ENCODE measurements at regions not wholly inside any gene's neighbourhood (a gene's known extent, or its start where the extent isn't known, plus 50 kb on each side); places are given as distances from the start of the nearest gene placed in this dataset.

DNA sequence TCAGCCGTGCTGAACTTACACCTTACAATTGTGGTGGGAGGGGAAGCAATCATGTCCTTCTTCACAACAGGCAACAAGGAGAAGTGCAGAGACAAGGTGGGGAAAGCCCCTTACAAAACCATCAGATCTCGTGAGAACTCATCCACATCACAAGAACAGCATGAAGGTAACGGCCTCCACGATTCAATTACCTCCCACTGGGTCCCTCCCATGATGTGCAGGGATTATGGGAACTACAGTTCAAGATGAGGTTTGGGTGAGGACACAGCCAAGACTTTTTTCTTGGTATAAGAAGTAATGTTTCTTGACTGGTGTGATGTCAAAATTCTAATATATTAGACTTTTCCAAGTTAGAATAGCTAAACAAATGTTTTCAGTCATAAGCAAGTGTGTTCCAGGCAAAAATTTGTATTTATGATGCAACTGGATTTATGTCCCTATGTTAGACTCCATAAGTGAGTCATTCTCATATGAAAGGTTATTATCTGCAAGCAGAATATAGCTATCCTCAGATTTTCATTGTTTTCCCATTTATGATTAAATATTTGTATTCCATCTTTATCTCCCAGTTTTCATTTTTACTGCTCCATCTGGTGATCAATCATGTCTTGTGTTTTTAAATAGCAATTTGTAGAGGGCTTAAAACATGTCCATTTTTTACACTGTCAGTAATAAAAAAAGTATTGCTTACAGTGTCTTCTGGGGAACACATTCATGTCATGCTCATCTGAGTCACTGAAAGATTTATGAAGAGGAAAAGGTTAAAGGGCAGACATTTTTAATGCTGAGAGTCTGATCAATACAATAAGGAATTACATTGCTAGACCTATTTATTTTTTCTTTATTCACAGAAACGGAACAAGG lies 995.2 kb upstream of the CDH2 start:
- no peak for TF ChIP-seq POLR2A (IDR thresholded peaks at IDR 0.05; ENCODE audit: low read length)
- no peak for TF ChIP-seq GATA1 (IDR thresholded peaks at IDR 0.05; ENCODE audit: low read depth, low read length)
- no peak for DNase-seq

DNA sequence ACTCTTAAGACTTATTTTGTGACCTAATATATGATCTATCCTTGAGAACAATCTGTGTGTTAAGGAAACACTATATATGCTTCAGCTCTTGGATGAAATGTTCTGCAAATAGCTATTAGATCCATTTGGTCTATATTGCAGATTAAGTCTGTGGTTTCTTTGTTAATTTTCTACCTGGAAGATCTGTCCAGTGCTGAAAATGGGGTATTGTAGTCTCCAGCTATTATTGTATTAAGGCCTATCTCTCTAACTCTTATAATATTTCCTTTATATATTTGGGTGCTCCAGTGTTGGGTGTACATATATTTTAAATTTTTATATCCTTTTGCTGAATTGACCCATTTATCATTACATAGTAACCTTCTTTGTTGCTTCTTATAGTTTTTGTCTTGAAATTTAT lies 992.7 kb upstream of the CDH2 start:
- no peak for TF ChIP-seq GATA1 (IDR thresholded peaks at IDR 0.05; ENCODE audit: low read depth, low read length)
- no peak for TF ChIP-seq POLR2A (IDR thresholded peaks at IDR 0.05; ENCODE audit: low read length)
- no peak for DNase-seq

DNA sequence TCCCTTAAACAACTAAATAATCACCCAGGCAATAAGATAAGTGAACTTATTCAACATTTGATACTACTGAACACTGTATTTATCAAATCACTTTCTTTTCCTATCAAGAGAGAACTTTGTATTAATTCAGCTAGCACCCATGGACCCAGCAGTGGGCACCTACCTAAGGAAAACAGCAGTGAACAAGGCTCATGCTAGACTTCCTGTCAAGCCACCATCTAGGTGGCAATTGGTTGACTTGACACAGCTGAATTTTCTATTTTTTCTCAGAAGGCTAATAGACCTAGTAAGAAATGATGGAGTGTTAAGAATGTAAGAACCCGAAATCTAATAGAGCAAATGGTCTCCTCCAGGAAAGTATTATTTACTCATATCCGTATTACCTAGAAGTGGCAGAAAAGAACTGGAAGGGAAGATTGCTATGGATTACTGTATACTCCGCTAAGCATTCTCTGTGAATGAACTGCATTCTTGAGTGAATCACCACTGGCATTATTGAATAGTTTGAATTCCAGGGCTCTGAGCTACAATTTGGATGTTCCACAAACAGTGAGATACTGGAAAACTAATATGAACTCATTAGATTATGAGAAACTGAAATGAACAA lies 988.2 kb upstream of the CDH2 start:
- TF ChIP-seq GATA1 (IDR thresholded peaks at IDR 0.05; ENCODE audit: low read depth, low read length): no peak
- no peak for DNase-seq

- no peak for TF ChIP-seq POLR2A (IDR thresholded peaks at IDR 0.05; ENCODE audit: low read length)
- TF ChIP-seq GATA1 (IDR thresholded peaks at IDR 0.05; ENCODE audit: low read depth, low read length): no peak
- DNase-seq: no peak
Measured at GRCh38 chr18:29164020-29164706, 987.2 kb upstream of the CDH2 start.

GRCh38 chr18:29163596-29163995 lies 986.7 kb upstream of the CDH2 start:
- TF ChIP-seq POLR2A (IDR thresholded peaks at IDR 0.05; ENCODE audit: low read length) (no peak), GATA1 (IDR thresholded peaks at IDR 0.05; ENCODE audit: low read depth, low read length) (no peak)
- no peak for DNase-seq

- TF ChIP-seq GATA1 (IDR thresholded peaks at IDR 0.05; ENCODE audit: low read depth, low read length): no peak
- TF ChIP-seq POLR2A (IDR thresholded peaks at IDR 0.05; ENCODE audit: low read length): no peak
- no peak for DNase-seq
Measured at GRCh38 chr18:29161429-29161828, 984.5 kb upstream of the CDH2 start.

- TF ChIP-seq POLR2A (IDR thresholded peaks at IDR 0.05; ENCODE audit: low read length): no peak
- TF ChIP-seq GATA1 (IDR thresholded peaks at IDR 0.05; ENCODE audit: low read depth, low read length): no peak
- DNase-seq: no peak
Measured at GRCh38 chr18:29160170-29160569, 983.2 kb upstream of the CDH2 start.

DNA sequence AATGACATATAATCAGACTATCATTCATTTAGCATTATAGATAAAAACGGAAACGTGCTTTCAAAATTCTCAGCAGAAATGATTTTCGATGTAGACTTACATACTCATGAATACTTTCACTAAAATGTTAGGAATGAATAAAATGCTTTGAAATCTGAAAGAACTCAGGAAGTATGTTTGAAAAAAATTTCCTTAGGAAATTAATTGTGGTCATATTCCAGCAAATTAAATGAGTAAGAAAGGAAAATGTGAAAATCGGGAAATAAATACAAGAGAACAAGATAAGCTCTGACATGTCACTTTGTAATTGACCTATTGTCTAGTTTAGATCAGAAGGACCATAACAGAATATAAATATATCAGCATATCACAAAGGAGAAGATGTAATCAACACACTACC lies 981.0 kb upstream of the CDH2 start:
- DNase-seq: no peak

DNA sequence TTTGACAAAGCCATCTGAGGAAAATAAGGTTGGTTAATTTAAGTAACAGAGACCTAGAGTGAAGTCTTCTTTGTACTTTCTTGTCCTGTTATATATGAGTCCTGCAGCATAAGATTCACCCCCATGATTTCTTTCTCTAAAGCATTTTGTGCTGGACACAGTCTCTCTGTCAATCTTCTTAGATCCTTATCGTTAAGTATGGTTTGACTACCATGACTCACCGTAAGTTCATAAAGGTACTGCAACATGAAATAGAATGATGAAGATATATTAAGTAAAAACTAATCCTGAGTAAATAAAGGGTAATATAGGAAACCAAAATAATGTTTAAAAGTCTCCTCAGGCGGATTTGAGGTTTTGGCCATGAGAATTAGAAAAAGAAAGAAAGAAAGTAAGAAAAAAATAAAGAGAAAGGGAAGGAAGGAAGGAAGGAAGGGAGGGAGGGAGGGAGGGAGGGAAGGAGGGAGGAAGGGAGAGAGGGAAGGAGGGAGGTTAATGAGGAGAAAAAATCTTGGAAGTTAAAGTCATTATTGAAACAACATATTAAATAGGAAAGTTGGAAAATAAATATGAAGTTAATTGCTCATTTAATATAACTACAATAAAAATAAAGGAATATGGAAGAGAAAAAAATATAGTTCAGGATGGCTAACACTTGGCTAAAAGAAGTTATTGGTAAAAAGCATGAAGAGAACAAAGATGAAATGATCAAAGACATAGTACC lies 980.3 kb upstream of the CDH2 start:
- no peak for DNase-seq

More for the DNA sequence above, 981.0 kb upstream of the CDH2 start:
- TF ChIP-seq POLR2A (IDR thresholded peaks at IDR 0.05; ENCODE audit: low read length) (no peak), GATA1 (IDR thresholded peaks at IDR 0.05; ENCODE audit: low read depth, low read length) (no peak)

GRCh38 chr18:29156531-29156930 lies 979.6 kb upstream of the CDH2 start:
- TF ChIP-seq POLR2A (IDR thresholded peaks at IDR 0.05; ENCODE audit: low read length): no peak
- TF ChIP-seq GATA1 (IDR thresholded peaks at IDR 0.05; ENCODE audit: low read depth, low read length): no peak
- DNase-seq: no peak

More for the DNA sequence above, 980.3 kb upstream of the CDH2 start:
- TF ChIP-seq GATA1 (IDR thresholded peaks at IDR 0.05; ENCODE audit: low read depth, low read length): no peak
- TF ChIP-seq POLR2A (IDR thresholded peaks at IDR 0.05; ENCODE audit: low read length): no peak

DNA sequence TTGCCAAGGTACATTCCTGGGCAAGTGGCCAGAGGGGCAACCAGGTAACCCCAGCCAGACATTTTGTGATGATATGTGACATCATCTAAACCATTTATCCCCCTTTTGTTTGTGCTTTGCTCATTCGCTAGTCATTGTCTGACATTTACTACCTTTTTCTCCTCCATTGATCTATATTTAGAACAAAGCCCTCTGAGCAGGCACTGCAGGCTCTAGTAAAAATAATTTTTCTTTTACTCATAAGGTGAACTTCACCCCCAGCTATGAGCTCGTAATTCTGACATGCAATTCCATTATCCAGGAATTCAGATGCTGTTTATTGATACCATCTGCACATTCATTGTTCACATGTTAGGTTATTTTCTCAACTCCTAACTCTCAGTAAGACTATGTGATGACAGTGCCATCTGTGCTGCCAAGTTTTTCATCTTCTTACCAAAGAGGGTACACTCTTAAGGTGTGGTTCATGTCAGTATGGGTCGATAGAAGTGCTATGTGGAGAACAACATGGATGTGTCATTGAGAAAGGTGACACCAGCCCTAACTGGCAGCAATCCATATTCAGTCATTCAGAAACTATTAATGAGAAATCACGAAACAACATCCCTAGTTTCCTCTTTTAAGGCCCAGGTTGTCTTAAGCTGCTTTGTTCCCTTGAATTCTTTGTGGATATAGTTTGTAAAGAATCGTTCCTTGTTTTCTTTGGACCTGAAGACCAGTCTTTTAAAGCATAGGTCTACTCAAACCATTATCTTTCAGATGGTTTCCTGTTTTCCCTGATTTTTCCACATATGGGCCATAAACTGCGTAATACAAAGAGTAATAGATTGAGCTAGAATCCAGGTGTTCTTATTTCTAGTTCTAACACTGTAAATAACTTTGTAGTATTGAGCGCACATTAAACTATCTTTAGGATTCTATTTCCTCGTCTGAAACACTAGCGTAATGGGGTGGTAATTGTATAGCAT lies 978.1 kb upstream of the CDH2 start:
- no peak for DNase-seq
- no peak for TF ChIP-seq GATA1 (IDR thresholded peaks at IDR 0.05; ENCODE audit: low read depth, low read length)
- no peak for TF ChIP-seq POLR2A (IDR thresholded peaks at IDR 0.05; ENCODE audit: low read length)

DNA sequence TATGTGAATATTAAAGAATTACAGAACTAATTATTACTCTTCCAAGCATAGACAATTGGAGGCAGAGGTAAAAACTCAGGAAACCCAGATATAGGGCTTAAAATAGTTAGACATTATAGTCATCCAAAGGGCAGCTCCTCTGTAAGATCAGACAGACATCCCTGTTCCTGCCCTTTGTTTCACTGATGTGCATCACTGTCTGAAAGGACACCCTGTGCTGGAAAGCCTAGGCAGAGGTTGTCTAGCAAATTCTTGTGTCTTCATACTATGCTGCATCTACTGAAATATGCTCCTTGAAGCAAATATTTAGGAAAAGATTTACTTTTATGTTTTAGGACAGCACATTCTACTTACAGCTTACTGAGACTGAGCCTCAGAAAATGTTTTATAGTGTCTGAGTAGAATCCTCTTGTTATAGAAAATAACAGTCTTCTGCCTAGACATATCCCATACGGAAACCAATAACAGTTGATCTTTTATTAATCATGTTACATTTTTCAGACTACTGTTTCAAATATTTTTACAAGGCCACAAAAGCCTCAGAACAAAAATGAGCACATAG lies 977.3 kb upstream of the CDH2 start:
- no peak for DNase-seq

GRCh38 chr18:29153091-29153490 lies 976.2 kb upstream of the CDH2 start:
- no peak for TF ChIP-seq POLR2A (IDR thresholded peaks at IDR 0.05; ENCODE audit: low read length)
- DNase-seq: peak; percentile 44 to 79

More for the DNA sequence above, 977.3 kb upstream of the CDH2 start:
- TF ChIP-seq GATA1 (IDR thresholded peaks at IDR 0.05; ENCODE audit: low read depth, low read length): no peak

Data from erythroblast (primary cell).